HG03469 (cell line): ENCODE measurements at regions not wholly inside any gene's neighbourhood (a gene's known extent, or its start where the extent isn't known, plus 50 kb on each side); places are given as distances from the start of the nearest gene placed in this dataset.

ENCODE experiments used
- ATAC-seq: cut with Tn5 transposase; IDR thresholded peaks from one replicate; pipeline ENCODE4 v1.9.1; 2021; ENCODE audit warnings: mild to moderate bottlenecking, moderate library complexity, moderate number of reproducible peaks; ENCODE audit not compliant: unreplicated experiment

GRCh38 chr12:58186401-58186800 lies 245.0 kb downstream of the ATP23 start:
- ATAC-seq, result no peak

GRCh38 chr12:58186914-58187313 lies 245.5 kb downstream of the ATP23 start:
- no peak for ATAC-seq

- no peak for ATAC-seq
These were observed 247.7 kb downstream of the ATP23 start for GRCh38 chr12:58189030-58189429.

- ATAC-seq, result no peak
These were observed 248.5 kb downstream of the ATP23 start for GRCh38 chr12:58189893-58190292.

GRCh38 chr12:58190618-58191017 lies 249.3 kb downstream of the ATP23 start:
- no peak for ATAC-seq

- no peak for ATAC-seq
These were observed 255.6 kb downstream of the ATP23 start for GRCh38 chr12:58196971-58197370.

GRCh38 chr12:58202933-58203718 lies 261.8 kb downstream of the ATP23 start:
- ATAC-seq, result no peak

- ATAC-seq, result no peak
These were observed 262.7 kb downstream of the ATP23 start for GRCh38 chr12:58204071-58204470.

GRCh38 chr12:58206876-58207275 lies 265.5 kb downstream of the ATP23 start:
- ATAC-seq, result no peak

GRCh38 chr12:58211211-58211610 lies 269.8 kb downstream of the ATP23 start:
- no peak for ATAC-seq

- ATAC-seq, result no peak
These were observed 275.8 kb downstream of the ATP23 start for GRCh38 chr12:58217130-58217529.

GRCh38 chr12:58224536-58225105 lies 283.3 kb downstream of the ATP23 start:
- no peak for ATAC-seq

- no peak for ATAC-seq
These were observed 284.0 kb downstream of the ATP23 start for GRCh38 chr12:58225203-58225877.

GRCh38 chr12:58233886-58234285 lies 292.5 kb downstream of the ATP23 start:
- ATAC-seq, result no peak

- ATAC-seq, result no peak
These were observed 297.0 kb downstream of the ATP23 start for GRCh38 chr12:58238411-58238810.

- no peak for ATAC-seq
These were observed 299.7 kb downstream of the ATP23 start for GRCh38 chr12:58241099-58241498.

GRCh38 chr12:58242796-58243630 lies 301.6 kb downstream of the ATP23 start:
- no peak for ATAC-seq

- no peak for ATAC-seq
These were observed 306.3 kb downstream of the ATP23 start for GRCh38 chr12:58247633-58248032.

- no peak for ATAC-seq
These were observed 307.2 kb downstream of the ATP23 start for GRCh38 chr12:58248599-58248998.

GRCh38 chr12:58249610-58250009 lies 308.2 kb downstream of the ATP23 start:
- ATAC-seq, result no peak

GRCh38 chr12:58250077-58250476 lies 308.7 kb downstream of the ATP23 start:
- ATAC-seq, result no peak
